Right ventricle myocardium inferior (tissue), 1 donor: ENCODE measurements at regions not wholly inside any gene's neighbourhood (a gene's known extent, or its start where the extent isn't known, plus 50 kb on each side); places are given as distances from the start of the nearest gene placed in this dataset.
A peak's percentile ranks its signal among the peaks of the same experiment; 100 is the strongest.
"Not testable (repeated sequence)": the region's sequence is repeated elsewhere in the genome, so short reads cannot be mapped to it uniquely, and the experiment has no call there.

Experiments
- ATAC-seq: fragments of 200-7000 bp; cut with Tn5 transposase; one replicate; pipeline ENCODE4 v1.9.1; 2020; ENCODE audit warnings: mild to moderate bottlenecking, moderate library complexity
- DNase-seq: peaks from one replicate; pipeline ENCODE4 v3.0.0; 2021; ENCODE audit errors: missing footprints
- intact Hi-C: fragments of 100-400 bp; cut with DNase I; formaldehyde crosslinking; loops from one replicate; pipeline ENCODE4 v1.11.0; 2022
- donor health status: DM: no; HTN: yes; CAD: no; lungs with severe emphysema.

GRCh38 chr22:33221568-33221967, 163.4 kb upstream of the SYN3 start:
- intact Hi-C loops = no loop called here
- ATAC-seq (peak; percentile 68), DNase-seq (no peak)

GRCh38 chr22:33220476-33221080, 162.4 kb upstream of the SYN3 start:
- no peak for ATAC-seq
- intact Hi-C loops = no loop called here
- no peak for DNase-seq

GRCh38 chr22:33219648-33220384, 161.6 kb upstream of the SYN3 start:
- intact Hi-C loops = no loop called here
- DNase-seq = no peak
- no peak for ATAC-seq

- intact Hi-C loops = no loop called here
- no peak for DNase-seq
- ATAC-seq = no peak
Observed at GRCh38 chr22:33213383-33214075, 155.3 kb upstream of the SYN3 start.

GRCh38 chr22:33209930-33210784, 152.0 kb upstream of the SYN3 start:
- ATAC-seq (peak; percentile 75), DNase-seq (peak; percentile 58)
- intact Hi-C loops = no loop called here

- DNase-seq = no peak
- intact Hi-C loops = no loop called here
- ATAC-seq = no peak
Observed at GRCh38 chr22:33204408-33204807, 146.2 kb upstream of the SYN3 start.

- DNase-seq = no peak
- intact Hi-C loops = loop anchor here (2.0 kb wide), 1 partner anchor 674 kb away; no protein-coding TSS in a partner anchor
- ATAC-seq = no peak
Observed at GRCh38 chr22:33202455-33202854, 144.3 kb upstream of the SYN3 start.

- intact Hi-C loops = no loop called here
- ATAC-seq = no peak
Observed at GRCh38 chr22:33194529-33195077, 136.4 kb upstream of the SYN3 start.

GRCh38 chr22:33192156-33192555, 134.0 kb upstream of the SYN3 start:
- intact Hi-C loops = no loop called here
- no peak for ATAC-seq

More at GRCh38 chr22:33194529-33195077, 136.4 kb upstream of the SYN3 start:
- no peak for DNase-seq

GRCh38 chr22:33188326-33188725, 130.1 kb upstream of the SYN3 start:
- intact Hi-C loops = no loop called here
- ATAC-seq (no peak), DNase-seq (no peak)

More at GRCh38 chr22:33192156-33192555, 134.0 kb upstream of the SYN3 start:
- DNase-seq = no peak

- DNase-seq (no peak), ATAC-seq (no peak)
- intact Hi-C loops = no loop called here
Observed at GRCh38 chr22:33186816-33187215, 128.6 kb upstream of the SYN3 start.

GRCh38 chr22:33180356-33180755, 122.2 kb upstream of the SYN3 start:
- ATAC-seq (no peak), DNase-seq (no peak)
- intact Hi-C loops = no loop called here

- ATAC-seq (no peak), DNase-seq (no peak)
- intact Hi-C loops = no loop called here
Observed at GRCh38 chr22:33167998-33168790, 110.0 kb upstream of the SYN3 start.

- ATAC-seq (no peak), DNase-seq (no peak)
- intact Hi-C loops = no loop called here
Observed at GRCh38 chr22:33166206-33166605, 108.0 kb upstream of the SYN3 start.

GRCh38 chr22:33163815-33164214, 105.6 kb upstream of the SYN3 start:
- DNase-seq (no peak), ATAC-seq (no peak)
- intact Hi-C loops = no loop called here

GRCh38 chr22:33162196-33162595, 104.0 kb upstream of the SYN3 start:
- no peak for ATAC-seq
- intact Hi-C loops = no loop called here
- DNase-seq = no peak

- no peak for ATAC-seq
- intact Hi-C loops = no loop called here
- DNase-seq = no peak
Observed at GRCh38 chr22:33160525-33160924, 102.3 kb upstream of the SYN3 start.

- intact Hi-C loops, DNase-seq: not testable (repeated sequence)
Observed at GRCh38 chr22:33154967-33155366, 96.8 kb upstream of the SYN3 start.

More at GRCh38 chr22:33154967-33155366, 96.8 kb upstream of the SYN3 start:
- not testable (repeated sequence) for ATAC-seq
